Right lobe of liver (tissue), 6 donors: ENCODE measurements at regions not wholly inside any gene's neighbourhood (a gene's known extent, or its start where the extent isn't known, plus 50 kb on each side); places are given as distances from the start of the nearest gene placed in this dataset.

ENCODE experiments used
- ATAC-seq, 4 donors: fragments of 200-7000 bp; cut with Tn5 transposase; one replicate each; pipeline ENCODE4 v1.9.1; 2020; ENCODE audit warnings: mild to moderate bottlenecking in 4 of 4, moderate library complexity in 4 of 4
- DNase-seq, 3 donors: peaks; one replicate each; pipeline ENCODE4 v3.0.0-alpha.2; 2020
- H3K27ac ChIP-seq, 3 donors: fragments of 200-600 bp; one replicate each; pipeline ENCODE4 v1.8.0; 2022
- H3K27me3 ChIP-seq, 2 donors: fragments of 200-600 bp; one replicate each; pipeline ENCODE4 v1.8.0; 2022
- H3K36me3 ChIP-seq, 4 donors: fragments of 200-600 bp; sonication (generic) in 1 of 4; one replicate each; pipeline versions ENCODE4 v1.5.1 to v1.8.0; 2017 to 2022; ENCODE audit warnings: control low read depth in 1 of 4
- H3K4me1 ChIP-seq, 4 donors: fragments of 200-600 bp; sonication (generic) in 1 of 4; one replicate each; pipeline versions ENCODE4 v1.5.1 to v1.8.0; 2017 to 2022; ENCODE audit warnings: control low read depth in 1 of 4
- H3K4me3 ChIP-seq, 3 donors: fragments of 200-600 bp; one replicate each; pipeline ENCODE4 v1.8.0; 2022
- H3K9me3 ChIP-seq, 4 donors: fragments of 200-600 bp; sonication (generic) in 1 of 4; one replicate each; pipeline versions ENCODE4 v1.5.1 to v1.8.0; 2017 to 2022; ENCODE audit warnings: control low read depth in 1 of 4
- POLR2A ChIP-seq: fragments of 450-650 bp; IDR thresholded peaks from one replicate; pipeline ENCODE4 v1.6.1; 2017; ENCODE audit warnings: antibody characterized with exemption, mild to moderate bottlenecking
- WGBS: methylation state at CpG from one replicate; pipeline ENCODE4 v1.1.6; 2018; ENCODE audit warnings: low coverage, low lambda C conversion rate; ENCODE audit not compliant: insufficient coverage; ENCODE audit errors: missing lambda C conversion rate; 5-methylcytosine and 5-hydroxymethylcytosine counted together
- intact Hi-C, 2 donors: fragments of 100-400 bp; cut with DNase I; formaldehyde crosslinking; loops; one replicate each; pipeline versions ENCODE4 v1.11.2 to v1.14.1; 2022
- TF ChIP-seq, protein P1 (sequence below), 4 donors: fragments of 200-600 bp in 3 of 4; fragments of 450-650 bp in 1 of 4; IDR thresholded peaks; one replicate each; pipeline versions ENCODE4 v1.5.1 to v1.8.0; 2016 to 2022; ENCODE audit warnings: antibody characterized with exemption in 4 of 4, mild to moderate bottlenecking in 2 of 4
- donor health status: DM: no; HTN: yes; CAD: no.
- donor health status: DM: no; HTN: no; CAD: no.
- donor health status: DM: no; HTN: no; CAD: no.
- donor health status: DM: no; HTN: yes; CAD: no.
- donor health status: DM: no; HTN: yes; CAD: no.

GRCh38 chr7:20514364-20514763 lies 101.1 kb upstream of the ABCB5 start:
- no peak for TF ChIP-seq POLR2A
- TF ChIP-seq, protein P1, sequence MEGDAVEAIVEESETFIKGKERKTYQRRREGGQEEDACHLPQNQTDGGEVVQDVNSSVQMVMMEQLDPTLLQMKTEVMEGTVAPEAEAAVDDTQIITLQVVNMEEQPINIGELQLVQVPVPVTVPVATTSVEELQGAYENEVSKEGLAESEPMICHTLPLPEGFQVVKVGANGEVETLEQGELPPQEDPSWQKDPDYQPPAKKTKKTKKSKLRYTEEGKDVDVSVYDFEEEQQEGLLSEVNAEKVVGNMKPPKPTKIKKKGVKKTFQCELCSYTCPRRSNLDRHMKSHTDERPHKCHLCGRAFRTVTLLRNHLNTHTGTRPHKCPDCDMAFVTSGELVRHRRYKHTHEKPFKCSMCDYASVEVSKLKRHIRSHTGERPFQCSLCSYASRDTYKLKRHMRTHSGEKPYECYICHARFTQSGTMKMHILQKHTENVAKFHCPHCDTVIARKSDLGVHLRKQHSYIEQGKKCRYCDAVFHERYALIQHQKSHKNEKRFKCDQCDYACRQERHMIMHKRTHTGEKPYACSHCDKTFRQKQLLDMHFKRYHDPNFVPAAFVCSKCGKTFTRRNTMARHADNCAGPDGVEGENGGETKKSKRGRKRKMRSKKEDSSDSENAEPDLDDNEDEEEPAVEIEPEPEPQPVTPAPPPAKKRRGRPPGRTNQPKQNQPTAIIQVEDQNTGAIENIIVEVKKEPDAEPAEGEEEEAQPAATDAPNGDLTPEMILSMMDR (IDR thresholded peaks at IDR 0.05): no peak
- H3K27me3 ChIP-seq: no peaks in the 10 kb centered on the region
- no peaks in the 10 kb centered on the region for H3K36me3 ChIP-seq
- no peak for ATAC-seq
- H3K9me3 ChIP-seq: no peaks in the 10 kb centered on the region
- 19% methylated on average over 2 of the region's 2 CpGs for WGBS
- H3K27ac ChIP-seq: no peak overlapping the region
- no peak overlapping the region for H3K4me3 ChIP-seq
- no peaks in the 10 kb centered on the region for H3K4me1 ChIP-seq
- intact Hi-C loops: no loop called here
- DNase-seq: no peak

DNA sequence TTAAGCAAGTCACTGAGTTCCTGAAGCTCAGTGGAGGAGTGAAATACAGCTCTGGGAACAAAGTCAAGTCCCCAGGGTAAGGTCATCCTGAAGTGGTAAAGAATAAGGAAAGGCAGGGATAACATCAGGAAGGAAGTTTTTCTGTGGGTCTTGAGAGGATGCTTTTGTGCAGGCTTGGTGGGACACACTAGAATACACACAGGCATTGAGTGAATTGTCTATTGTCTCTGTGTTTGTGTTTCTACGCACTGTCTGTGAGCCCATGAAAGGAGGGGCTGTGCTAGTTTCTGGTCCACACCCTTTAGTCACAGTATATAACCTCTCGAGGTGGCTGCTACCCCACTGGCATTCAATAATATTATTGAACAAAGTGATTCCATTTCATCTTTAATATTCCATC lies 95.8 kb upstream of the ABCB5 start:
- WGBS: 33% methylated on average over 2 of the region's 2 CpGs
- no peaks in the 10 kb centered on the region for H3K4me1 ChIP-seq
- TF ChIP-seq POLR2A: no peak
- TF ChIP-seq, protein P1 (IDR thresholded peaks at IDR 0.05): no peak
- no peak for DNase-seq
- no peaks in the 10 kb centered on the region for H3K9me3 ChIP-seq
- intact Hi-C loops: no loop called here
- H3K27me3 ChIP-seq: no peaks in the 10 kb centered on the region
- H3K4me3 ChIP-seq: no peak overlapping the region
- no peak overlapping the region for H3K27ac ChIP-seq
- ATAC-seq: no peak
- no peaks in the 10 kb centered on the region for H3K36me3 ChIP-seq

GRCh38 chr7:20520530-20520929 lies 94.9 kb upstream of the ABCB5 start:
- H3K27ac ChIP-seq: no peak overlapping the region
- no peaks in the 10 kb centered on the region for H3K9me3 ChIP-seq
- no peak for DNase-seq
- no peak for TF ChIP-seq POLR2A
- TF ChIP-seq, protein P1 (IDR thresholded peaks at IDR 0.05): no peak
- WGBS: 69% methylated on average over 4 of the region's 4 CpGs
- no peaks in the 10 kb centered on the region for H3K4me1 ChIP-seq
- H3K36me3 ChIP-seq: no peaks in the 10 kb centered on the region
- ATAC-seq: no peak
- no peak overlapping the region for H3K4me3 ChIP-seq
- intact Hi-C loops: no loop called here
- H3K27me3 ChIP-seq: no peaks in the 10 kb centered on the region

- intact Hi-C loops: no loop called here
- no peak overlapping the region for H3K27ac ChIP-seq
- TF ChIP-seq, protein P1 (IDR thresholded peaks at IDR 0.05): no peak
- TF ChIP-seq POLR2A: no peak
- no peaks in the 10 kb centered on the region for H3K36me3 ChIP-seq
- no peak for ATAC-seq
- 25% methylated on average over 1 of the region's 1 CpG for WGBS
- H3K4me3 ChIP-seq: no peak overlapping the region
- no peaks in the 10 kb centered on the region for H3K4me1 ChIP-seq
- no peaks in the 10 kb centered on the region for H3K9me3 ChIP-seq
- H3K27me3 ChIP-seq: no peaks in the 10 kb centered on the region
- DNase-seq: no peak
Measured at GRCh38 chr7:20521243-20521642, 94.2 kb upstream of the ABCB5 start.

DNA sequence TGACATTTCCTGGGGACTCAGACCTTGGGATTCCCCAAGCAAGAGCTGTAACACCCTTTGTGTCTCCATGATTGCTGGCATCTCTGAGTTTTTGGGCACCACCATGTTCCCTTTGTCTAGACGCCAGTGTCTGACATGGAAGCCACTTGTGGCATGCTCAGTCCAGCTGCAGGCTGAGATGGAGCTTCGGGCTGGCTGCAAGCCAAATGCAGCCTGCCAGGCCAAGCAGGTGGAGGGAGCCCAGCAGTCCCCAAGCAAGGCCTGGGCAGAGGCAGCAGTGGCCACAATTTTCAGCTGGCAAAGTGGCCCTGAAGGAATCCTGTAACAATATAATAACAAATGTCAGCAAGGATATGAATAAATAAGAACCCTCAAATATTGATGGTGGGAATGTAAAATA lies 86.2 kb upstream of the ABCB5 start:
- 59% methylated on average over 2 of the region's 2 CpGs for WGBS
- no peak for DNase-seq

More for the DNA sequence above, 86.2 kb upstream of the ABCB5 start:
- no peak for ATAC-seq
- no peaks in the 10 kb centered on the region for H3K9me3 ChIP-seq
- TF ChIP-seq, protein P1 (IDR thresholded peaks at IDR 0.05): no peak
- no peak for TF ChIP-seq POLR2A
- no peaks in the 10 kb centered on the region for H3K36me3 ChIP-seq
- H3K27me3 ChIP-seq: no peaks in the 10 kb centered on the region
- H3K4me1 ChIP-seq: no peaks in the 10 kb centered on the region
- H3K4me3 ChIP-seq: no peak overlapping the region
- intact Hi-C loops: no loop called here
- H3K27ac ChIP-seq: no peak overlapping the region
